ENCODE measurements at regions not wholly inside any gene's neighbourhood (a gene's known extent, or its start where the extent isn't known, plus 50 kb on each side); places are given as distances from the start of the nearest gene placed in this dataset.

- TF ChIP-seq CTCF (IDR thresholded peaks at IDR 0.05) = no peak
- no peak for TF ChIP-seq EZH2 (IDR thresholded peaks at IDR 0.05; ENCODE audit: borderline replicate concordance, insufficient read depth, low read depth, low read length, poor library complexity, severe bottlenecking)
Observed at GRCh38 chr3:182644013-182644412, 149.3 kb upstream of the ATP11B start.
